RKO (cell line): ENCODE measurements at regions not wholly inside any gene's neighbourhood (a gene's known extent, or its start where the extent isn't known, plus 50 kb on each side); places are given as distances from the start of the nearest gene placed in this dataset.
"Not testable (repeated sequence)": the region's sequence is repeated elsewhere in the genome, so short reads cannot be mapped to it uniquely, and the experiment has no call there.

ENCODE experiments used
- DNase-seq: peaks from one replicate; pipeline ENCODE4 v3.0.0-alpha.2; 2016; ENCODE audit warnings: low spot score

- no peak for DNase-seq
These were observed 389.1 kb downstream of the NKX6-1 start for GRCh38 chr4:84110040-84110439.

- DNase-seq = not testable (repeated sequence)
These were observed 397.2 kb downstream of the NKX6-1 start for GRCh38 chr4:84101653-84102625.

GRCh38 chr4:84100071-84100470 lies 399.0 kb downstream of the NKX6-1 start:
- no peak for DNase-seq

- no peak for DNase-seq
These were observed 399.5 kb downstream of the NKX6-1 start for GRCh38 chr4:84099599-84099998.

- DNase-seq = no peak
These were observed 407.8 kb downstream of the NKX6-1 start for GRCh38 chr4:84091266-84091665.

GRCh38 chr4:84089652-84090437 lies 409.2 kb downstream of the NKX6-1 start:
- no peak for DNase-seq

GRCh38 chr4:84085986-84086385 lies 413.1 kb downstream of the NKX6-1 start:
- DNase-seq = no peak

GRCh38 chr4:84070289-84070688 lies 428.8 kb downstream of the NKX6-1 start:
- no peak for DNase-seq

- DNase-seq = no peak
These were observed 435.5 kb downstream of the NKX6-1 start for GRCh38 chr4:84063619-84064018.

- DNase-seq = no peak
These were observed 440.9 kb downstream of the NKX6-1 start for GRCh38 chr4:84058201-84058600.

GRCh38 chr4:84051639-84052038 lies 447.5 kb downstream of the NKX6-1 start:
- DNase-seq = no peak

- no peak for DNase-seq
These were observed 448.0 kb downstream of the NKX6-1 start for GRCh38 chr4:84051089-84051488.

- peak; percentile 3 for DNase-seq
These were observed 449.1 kb downstream of the NKX6-1 start for GRCh38 chr4:84050015-84050414.

GRCh38 chr4:84046551-84046950 lies 452.5 kb downstream of the NKX6-1 start:
- no peak for DNase-seq

- DNase-seq = no peak
These were observed 457.7 kb downstream of the NKX6-1 start for GRCh38 chr4:84041426-84041825.

GRCh38 chr4:84035568-84035967 lies 463.5 kb downstream of the NKX6-1 start:
- DNase-seq = no peak

- no peak for DNase-seq
These were observed 466.7 kb downstream of the NKX6-1 start for GRCh38 chr4:84032372-84032771.

- DNase-seq = no peak
These were observed 467.7 kb downstream of the NKX6-1 start for GRCh38 chr4:84031401-84031800.

GRCh38 chr4:84028340-84028739 lies 470.8 kb downstream of the NKX6-1 start:
- peak; percentile 6 for DNase-seq

GRCh38 chr4:84024405-84024804 lies 474.7 kb downstream of the NKX6-1 start:
- no peak for DNase-seq

- DNase-seq = no peak
These were observed 476.5 kb downstream of the NKX6-1 start for GRCh38 chr4:84022564-84022963.

GRCh38 chr4:84019626-84020025 lies 479.5 kb downstream of the NKX6-1 start:
- no peak for DNase-seq

- no peak for DNase-seq
These were observed 467.1 kb downstream of the GPAT3 start for GRCh38 chr4:84003046-84003445.
